SK-N-SH (cell line): ENCODE measurements at regions not wholly inside any gene's neighbourhood (a gene's known extent, or its start where the extent isn't known, plus 50 kb on each side); places are given as distances from the start of the nearest gene placed in this dataset.

Experiments used
- CTCF ChIA-PET: fragments of 300-600, 350-600 bp; formaldehyde crosslinking; extraction: SDS; loops from one replicate; lab custom pipeline; 2021; lab: Yijun Ruan, JAX
- POLR2A ChIA-PET: fragments of 350-600 bp; sonication (Branson Sonifier 250); formaldehyde crosslinking; extraction: SDS; loops from one replicate; lab custom pipeline; 2020; ENCODE audit warnings: antibody characterized with exemption, inconsistent platforms; lab: Yijun Ruan, JAX
- DNase-seq: peaks from one replicate; pipeline ENCODE4 v3.0.0; 2012
- H2AFZ ChIP-seq: fragments of 200-600 bp; sonication (generic); 2 replicates; pipeline ENCODE4 v1.8.1; 2016; ENCODE audit warnings: antibody characterized with exemption, mild to moderate bottlenecking, low read depth
- H3F3A ChIP-seq: fragments of 200-600 bp; sonication (generic); replicated peaks from 2 replicates; pipeline ENCODE3; 2016; ENCODE audit warnings: antibody characterized with exemption, mild to moderate bottlenecking; ENCODE audit not compliant: insufficient read depth
- H3K27ac ChIP-seq, 2 experiments: fragments of 200-500 bp in 1 of 2; fragments of 200-600 bp in 1 of 2; sonication (Bioruptor generic) in 1 of 2; sonication (generic), shearing (Covaris generic) in 1 of 2; 2 replicates each; pipeline versions ENCODE4 v1.5.1 to v1.6.1; 2014 to 2016; ENCODE audit warnings: low read depth in 2 of 2, inconsistent platforms in 1 of 2, low read length in 1 of 2, mild to moderate bottlenecking in 1 of 2, mixed read lengths in 1 of 2
- H3K27me3 ChIP-seq: fragments of 200-600 bp; sonication (generic), shearing (Covaris generic); 2 replicates; pipeline ENCODE4 v1.6.1; 2016; ENCODE audit warnings: mixed run types; ENCODE audit not compliant: insufficient read depth
- H3K36me3 ChIP-seq, 2 experiments: fragments of 200-500 bp in 1 of 2; fragments of 200-600 bp in 1 of 2; sonication (Bioruptor generic) in 1 of 2; sonication (generic) in 1 of 2; replicated peaks in 1 of 2; 2 replicates each; pipeline versions ENCODE3 to v1.5.1; 2014 to 2016; ENCODE audit warnings: low read length in 1 of 2, mild to moderate bottlenecking in 1 of 2; ENCODE audit not compliant: insufficient read depth in 2 of 2, control insufficient read depth in 1 of 2
- H3K4me1 ChIP-seq, 2 experiments: fragments of 200-500 bp in 1 of 2; fragments of 200-600 bp in 1 of 2; sonication (Bioruptor generic) in 1 of 2; sonication (generic), shearing (Covaris generic) in 1 of 2; 2 replicates each; pipeline versions ENCODE4 v1.5.1 to v1.6.1; 2014 to 2016; ENCODE audit warnings: low read depth in 1 of 2, low read length in 1 of 2, mixed run types in 1 of 2; ENCODE audit not compliant: insufficient read depth in 2 of 2, control insufficient read depth in 1 of 2
- H3K4me2 ChIP-seq: fragments of 200-600 bp; sonication (generic), shearing (Covaris generic); 2 replicates; pipeline ENCODE4 v1.6.1; 2017; ENCODE audit warnings: mixed run types
- H3K4me3 ChIP-seq, 2 experiments: fragments of 200-500 bp in 1 of 2; fragments of 200-600 bp in 1 of 2; sonication (Bioruptor generic) in 1 of 2; sonication (generic), shearing (Covaris generic) in 1 of 2; 2 replicates each; pipeline versions ENCODE4 v1.5.1 to v1.8.1; 2014 to 2016; ENCODE audit warnings: low read depth in 2 of 2, inconsistent platforms in 1 of 2, low read length in 1 of 2, mild to moderate bottlenecking in 1 of 2, mixed read lengths in 1 of 2, moderate library complexity in 1 of 2
- H3K79me2 ChIP-seq: fragments of 200-600 bp; sonication (generic); 2 replicates; pipeline ENCODE4 v1.8.1; 2017; ENCODE audit warnings: mild to moderate bottlenecking; ENCODE audit not compliant: insufficient read depth
- H3K9ac ChIP-seq: fragments of 200-600 bp; sonication (generic); 2 replicates; pipeline ENCODE4 v1.6.1; 2017; ENCODE audit warnings: mixed run types
- H3K9me2 ChIP-seq: fragments of 200-600 bp; sonication (generic); 2 replicates; pipeline ENCODE4 v1.6.1; 2017; ENCODE audit warnings: mixed run types
- H3K9me3 ChIP-seq: fragments of 200-600 bp; sonication (generic); 2 replicates; pipeline ENCODE4 v1.6.1; 2017; ENCODE audit warnings: mixed run types, mild to moderate bottlenecking, moderate library complexity
- H4K20me1 ChIP-seq: fragments of 200-600 bp; sonication (generic); 2 replicates; pipeline ENCODE4 v1.6.1; 2017; ENCODE audit warnings: mild to moderate bottlenecking, mixed run types; ENCODE audit not compliant: insufficient read depth
- FOXJ3 ChIP-seq: sonication (generic); formaldehyde crosslinking; IDR thresholded peaks from 2 replicates; pipeline ENCODE4 v1.5.1; 2020; ENCODE audit warnings: mild to moderate bottlenecking, missing genetic modification reagents
- GABPA ChIP-seq: IDR thresholded peaks from 2 replicates; pipeline ENCODE4 v1.4.0; 2012; ENCODE audit warnings: low read depth, mild to moderate bottlenecking
- GATA2 ChIP-seq: sonication (generic); formaldehyde crosslinking; IDR thresholded peaks from 2 replicates; pipeline ENCODE4 v1.5.0; 2020; ENCODE audit warnings: mild to moderate bottlenecking, missing genetic modification reagents
- IRF3 ChIP-seq: fragments of 150-350 bp; IDR thresholded peaks from 2 replicates; pipeline ENCODE4 v1.6.1; 2016; ENCODE audit warnings: mild to moderate bottlenecking, low read depth, low read length
- JUND ChIP-seq: IDR thresholded peaks from 2 replicates; pipeline ENCODE4 v1.4.0; 2012
- MEF2A ChIP-seq: IDR thresholded peaks from 2 replicates; pipeline ENCODE4 v1.4.0; 2012; ENCODE audit warnings: low read depth, borderline replicate concordance
- NRF1 ChIP-seq: IDR thresholded peaks from 2 replicates; pipeline ENCODE4 v1.6.1; 2012; ENCODE audit warnings: low read depth, mild to moderate bottlenecking, low read length
- RCOR1 ChIP-seq: fragments of 150-350 bp; IDR thresholded peaks from 2 replicates; pipeline ENCODE4 v1.6.1; 2017; ENCODE audit warnings: antibody characterized with exemption, low read length
- RFX5 ChIP-seq: IDR thresholded peaks from 2 replicates; pipeline ENCODE4 v1.6.1; 2012; ENCODE audit warnings: mild to moderate bottlenecking, improper control_type of control experiment, low read length
- RXRA ChIP-seq: IDR thresholded peaks from 2 replicates; pipeline ENCODE4 v1.4.0; 2012; ENCODE audit warnings: low read depth, mild to moderate bottlenecking, borderline replicate concordance
- TEAD4 ChIP-seq: IDR thresholded peaks from 2 replicates; pipeline ENCODE4 v1.4.0; 2012; ENCODE audit warnings: mild to moderate bottlenecking, borderline replicate concordance; ENCODE audit not compliant: insufficient read depth
- YY1 ChIP-seq: IDR thresholded peaks from 2 replicates; pipeline ENCODE4 v1.4.0; 2012; ENCODE audit warnings: low read depth, mild to moderate bottlenecking
- ZBTB33 ChIP-seq: IDR thresholded peaks from 2 replicates; pipeline ENCODE4 v1.4.0; 2012; ENCODE audit warnings: low read depth, borderline replicate concordance
- WGBS: methylation state at CpG from one replicate; pipeline ENCODE4 v1.1.6; 2017; ENCODE audit warnings: low lambda C conversion rate; 5-methylcytosine and 5-hydroxymethylcytosine counted together
- TF ChIP-seq, protein P1 (sequence below): IDR thresholded peaks from 2 replicates; pipeline ENCODE4; 2012
- TF ChIP-seq, protein P2 (sequence below): IDR thresholded peaks from 2 replicates; pipeline ENCODE4 v1.6.1; 2012; ENCODE audit warnings: mild to moderate bottlenecking, low read depth, low read length, moderate library complexity

GRCh38 chr21:15139898-15140297 lies 75.1 kb upstream of the NRIP1 start:
- no peak overlapping the region for H2AFZ ChIP-seq
- ChIA-PET CTCF (no interaction called here), POLR2A (no interaction called here)
- no peak overlapping the region for H3K9ac ChIP-seq
- no peak overlapping the region for H3K4me3 ChIP-seq
- no peaks in the 10 kb centered on the region for H3K4me1 ChIP-seq
- H3K27ac ChIP-seq = no peak overlapping the region
- H3K79me2 ChIP-seq = no peaks in the 10 kb centered on the region
- no peaks in the 10 kb centered on the region for H3K36me3 ChIP-seq
- no peaks in the 10 kb centered on the region for H4K20me1 ChIP-seq
- no peak for DNase-seq
- TF ChIP-seq TEAD4 = no peak
- no peak for TF ChIP-seq RXRA
- no peak for TF ChIP-seq ZBTB33
- TF ChIP-seq RCOR1 = no peak
- TF ChIP-seq MEF2A = no peak
- no peak for TF ChIP-seq IRF3
- TF ChIP-seq GATA2 (CRISPR knock-in tag) = no peak
- TF ChIP-seq YY1 = no peak
- no peak for TF ChIP-seq GABPA
- no peak for TF ChIP-seq JUND
- TF ChIP-seq, protein P1, sequence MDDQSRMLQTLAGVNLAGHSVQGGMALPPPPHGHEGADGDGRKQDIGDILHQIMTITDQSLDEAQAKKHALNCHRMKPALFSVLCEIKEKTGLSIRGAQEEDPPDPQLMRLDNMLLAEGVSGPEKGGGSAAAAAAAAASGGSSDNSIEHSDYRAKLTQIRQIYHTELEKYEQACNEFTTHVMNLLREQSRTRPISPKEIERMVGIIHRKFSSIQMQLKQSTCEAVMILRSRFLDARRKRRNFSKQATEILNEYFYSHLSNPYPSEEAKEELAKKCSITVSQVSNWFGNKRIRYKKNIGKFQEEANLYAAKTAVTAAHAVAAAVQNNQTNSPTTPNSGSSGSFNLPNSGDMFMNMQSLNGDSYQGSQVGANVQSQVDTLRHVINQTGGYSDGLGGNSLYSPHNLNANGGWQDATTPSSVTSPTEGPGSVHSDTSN = no peak
- TF ChIP-seq NRF1 = no peak
- TF ChIP-seq FOXJ3 = no peak
- TF ChIP-seq RFX5 = no peak
- TF ChIP-seq, protein P2, sequence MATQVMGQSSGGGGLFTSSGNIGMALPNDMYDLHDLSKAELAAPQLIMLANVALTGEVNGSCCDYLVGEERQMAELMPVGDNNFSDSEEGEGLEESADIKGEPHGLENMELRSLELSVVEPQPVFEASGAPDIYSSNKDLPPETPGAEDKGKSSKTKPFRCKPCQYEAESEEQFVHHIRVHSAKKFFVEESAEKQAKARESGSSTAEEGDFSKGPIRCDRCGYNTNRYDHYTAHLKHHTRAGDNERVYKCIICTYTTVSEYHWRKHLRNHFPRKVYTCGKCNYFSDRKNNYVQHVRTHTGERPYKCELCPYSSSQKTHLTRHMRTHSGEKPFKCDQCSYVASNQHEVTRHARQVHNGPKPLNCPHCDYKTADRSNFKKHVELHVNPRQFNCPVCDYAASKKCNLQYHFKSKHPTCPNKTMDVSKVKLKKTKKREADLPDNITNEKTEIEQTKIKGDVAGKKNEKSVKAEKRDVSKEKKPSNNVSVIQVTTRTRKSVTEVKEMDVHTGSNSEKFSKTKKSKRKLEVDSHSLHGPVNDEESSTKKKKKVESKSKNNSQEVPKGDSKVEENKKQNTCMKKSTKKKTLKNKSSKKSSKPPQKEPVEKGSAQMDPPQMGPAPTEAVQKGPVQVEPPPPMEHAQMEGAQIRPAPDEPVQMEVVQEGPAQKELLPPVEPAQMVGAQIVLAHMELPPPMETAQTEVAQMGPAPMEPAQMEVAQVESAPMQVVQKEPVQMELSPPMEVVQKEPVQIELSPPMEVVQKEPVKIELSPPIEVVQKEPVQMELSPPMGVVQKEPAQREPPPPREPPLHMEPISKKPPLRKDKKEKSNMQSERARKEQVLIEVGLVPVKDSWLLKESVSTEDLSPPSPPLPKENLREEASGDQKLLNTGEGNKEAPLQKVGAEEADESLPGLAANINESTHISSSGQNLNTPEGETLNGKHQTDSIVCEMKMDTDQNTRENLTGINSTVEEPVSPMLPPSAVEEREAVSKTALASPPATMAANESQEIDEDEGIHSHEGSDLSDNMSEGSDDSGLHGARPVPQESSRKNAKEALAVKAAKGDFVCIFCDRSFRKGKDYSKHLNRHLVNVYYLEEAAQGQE = no peak
- WGBS = 3% methylated on average over 4 of the region's 4 CpGs
- H3K9me3 ChIP-seq = no peaks in the 10 kb centered on the region
- no peaks in the 10 kb centered on the region; the same call in 1 of the 2 replicates for H3K27me3 ChIP-seq
- H3F3A ChIP-seq = no peaks in the 10 kb centered on the region
- H3K4me2 ChIP-seq = no peak overlapping the region
- no peaks in the 10 kb centered on the region for H3K9me2 ChIP-seq
